H7 (cell line): ENCODE measurements at regions not wholly inside any gene's neighbourhood (a gene's known extent, or its start where the extent isn't known, plus 50 kb on each side); places are given as distances from the start of the nearest gene placed in this dataset.
"Not testable (repeated sequence)": the region's sequence is repeated elsewhere in the genome, so short reads cannot be mapped to it uniquely, and the experiment has no call there.

Source experiments
- DNase-seq: peaks from one replicate; pipeline ENCODE4 v3.0.0; 2012
- H3K27me3 ChIP-seq: 2 replicates; pipeline ENCODE4 v1.6.0; 2011; ENCODE audit warnings: mild to moderate bottlenecking, low read length; ENCODE audit not compliant: control insufficient read depth, insufficient read depth
- H3K36me3 ChIP-seq: replicated peaks from 2 replicates; pipeline ENCODE4 v1.5.1; 2011; ENCODE audit warnings: low read length; ENCODE audit not compliant: control insufficient read depth, insufficient read depth
- H3K4me3 ChIP-seq: 2 replicates; pipeline ENCODE4 v1.5.1; 2011; ENCODE audit warnings: low read depth, mild to moderate bottlenecking, control low read depth, low read length, moderate library complexity; ENCODE audit not compliant: insufficient read depth

DNA sequence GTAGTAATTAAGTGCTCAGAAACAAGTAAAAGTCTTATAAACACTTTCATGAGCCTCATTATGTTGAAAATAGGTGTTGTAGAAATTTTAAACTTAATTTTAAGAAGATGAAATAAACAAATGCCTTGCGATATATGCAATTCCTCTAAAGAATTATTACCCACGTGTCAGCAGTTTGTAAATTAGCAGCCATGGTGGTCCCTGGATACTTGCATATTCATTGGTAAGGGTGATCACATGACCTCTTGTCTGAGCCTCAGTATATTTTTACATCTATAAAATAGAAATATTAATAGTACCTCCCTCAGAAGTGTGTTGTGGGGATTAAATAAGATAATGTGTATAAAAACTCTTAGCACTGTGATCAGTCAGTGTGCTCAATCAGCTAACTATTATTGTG lies 141.5 kb upstream of the SVIL start:
- Histone ChIP-seq H3K36me3 (no peaks in the 10 kb centered on the region), H3K4me3 (no peak overlapping the region), H3K27me3 (no peaks in the 10 kb centered on the region)
- DNase-seq = no peak

DNA sequence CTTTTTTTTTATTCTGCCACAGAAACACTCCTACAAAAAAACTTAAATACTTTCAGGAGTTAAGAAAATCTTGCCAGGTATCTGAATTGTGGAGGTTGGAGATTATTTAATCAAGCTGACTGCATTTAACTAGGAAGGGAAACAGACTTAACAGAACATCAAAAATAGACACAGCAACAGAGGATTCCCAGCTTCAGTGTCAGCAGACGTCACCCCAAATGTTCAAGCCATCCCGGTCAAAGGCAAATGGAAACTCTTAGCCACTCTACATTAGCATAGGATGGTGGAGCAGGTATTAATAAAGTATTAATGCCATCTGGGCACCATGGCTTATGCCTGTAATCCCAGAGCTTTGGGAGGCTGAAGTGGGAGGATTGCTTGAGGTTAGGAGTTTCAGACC lies 139.7 kb upstream of the SVIL start:
- H3K4me3 ChIP-seq = no peak overlapping the region
- H3K36me3 ChIP-seq = no peaks in the 10 kb centered on the region
- no peaks in the 10 kb centered on the region for H3K27me3 ChIP-seq
- DNase-seq = no peak

GRCh38 chr10:29773675-29774091 lies 138.9 kb upstream of the SVIL start:
- no peak for DNase-seq
- H3K36me3 ChIP-seq = no peaks in the 10 kb centered on the region
- H3K27me3 ChIP-seq = no peaks in the 10 kb centered on the region
- no peak overlapping the region for H3K4me3 ChIP-seq

DNA sequence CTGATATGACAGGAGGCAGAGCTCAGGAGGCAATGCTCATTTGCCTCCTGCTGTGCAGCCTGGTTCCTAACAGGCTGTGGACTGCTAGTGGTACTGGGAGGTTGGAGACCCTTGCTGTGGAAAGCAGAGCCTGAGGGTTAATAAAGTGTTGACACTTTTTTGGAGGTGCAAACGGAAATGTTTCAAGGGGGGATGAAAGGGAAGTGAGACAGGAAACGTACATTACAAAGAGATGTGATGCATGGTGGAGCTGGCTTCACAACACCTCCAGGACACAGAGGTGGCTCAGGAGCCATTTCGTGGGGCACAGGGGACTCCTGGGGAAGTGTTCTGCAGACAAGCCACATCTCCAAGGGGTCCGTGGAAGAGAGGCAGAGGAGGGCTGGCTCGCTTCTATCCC lies 137.6 kb upstream of the SVIL start:
- Histone ChIP-seq H3K36me3 (no peaks in the 10 kb centered on the region), H3K4me3 (no peak overlapping the region), H3K27me3 (no peaks in the 10 kb centered on the region)
- no peak for DNase-seq

DNA sequence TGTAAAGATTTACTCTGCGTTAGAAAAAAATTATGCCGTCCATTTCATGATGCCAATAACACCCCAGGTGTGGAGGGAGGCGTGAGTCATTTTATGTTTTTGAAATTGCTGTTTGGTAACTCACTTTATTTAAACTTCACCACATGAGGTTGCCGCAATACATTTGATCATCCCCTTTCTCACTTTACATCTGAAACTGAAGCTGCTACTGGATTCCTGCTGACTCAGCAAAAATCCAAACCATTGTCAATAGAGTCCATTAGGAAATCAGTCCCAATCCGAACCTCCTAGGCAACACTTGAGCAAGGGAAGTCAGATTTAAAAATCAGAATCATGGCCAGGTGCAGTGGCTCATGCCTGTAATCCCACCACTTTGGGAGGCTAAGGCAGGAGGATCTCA lies 136.6 kb upstream of the SVIL start:
- H3K36me3 ChIP-seq = no peaks in the 10 kb centered on the region
- no peak for DNase-seq
- no peaks in the 10 kb centered on the region for H3K27me3 ChIP-seq
- H3K4me3 ChIP-seq = no peak overlapping the region

DNA sequence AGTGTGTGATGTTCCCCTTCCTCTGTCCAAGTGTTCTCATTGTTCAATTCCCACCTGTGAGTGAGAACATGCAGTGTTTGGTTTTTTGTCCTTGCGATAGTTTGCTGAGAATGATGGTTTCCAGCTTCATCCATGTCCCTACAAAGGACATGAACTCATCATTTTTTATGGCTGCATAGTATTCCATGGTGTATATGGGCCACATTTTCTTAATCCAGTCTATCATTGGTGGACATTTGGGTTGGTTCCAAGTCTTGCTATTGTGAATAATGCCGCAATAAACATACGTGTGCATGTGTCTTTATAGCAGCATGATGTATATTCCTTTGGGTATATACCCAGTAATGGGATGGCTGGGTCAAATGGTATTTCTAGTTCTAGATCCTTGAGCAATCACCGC lies 134.5 kb upstream of the SVIL start:
- H3K27me3 ChIP-seq, H3K4me3 ChIP-seq, H3K36me3 ChIP-seq, DNase-seq: not testable (repeated sequence)

DNA sequence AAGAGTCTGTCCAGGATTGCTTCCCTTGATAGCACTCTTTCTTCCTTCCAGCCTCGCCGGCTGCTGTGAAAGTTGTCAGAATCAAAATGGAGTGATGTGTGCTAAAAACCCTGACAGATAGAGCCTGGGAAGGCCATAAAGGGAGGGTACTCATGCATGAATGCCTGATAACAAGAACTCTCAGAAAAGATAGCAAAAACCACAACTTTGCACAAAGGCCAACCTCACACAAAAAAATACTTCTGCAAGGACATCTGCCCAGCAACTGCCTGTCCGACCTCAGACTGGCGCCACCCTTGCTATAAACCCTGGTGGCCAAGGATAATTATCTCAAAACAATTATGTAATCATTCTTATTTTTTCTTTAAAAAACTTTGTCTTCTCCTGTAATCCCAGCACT lies 133.2 kb upstream of the SVIL start:
- DNase-seq = no peak
- Histone ChIP-seq H3K4me3 (no peak overlapping the region), H3K27me3 (no peaks in the 10 kb centered on the region), H3K36me3 (no peaks in the 10 kb centered on the region)

DNA sequence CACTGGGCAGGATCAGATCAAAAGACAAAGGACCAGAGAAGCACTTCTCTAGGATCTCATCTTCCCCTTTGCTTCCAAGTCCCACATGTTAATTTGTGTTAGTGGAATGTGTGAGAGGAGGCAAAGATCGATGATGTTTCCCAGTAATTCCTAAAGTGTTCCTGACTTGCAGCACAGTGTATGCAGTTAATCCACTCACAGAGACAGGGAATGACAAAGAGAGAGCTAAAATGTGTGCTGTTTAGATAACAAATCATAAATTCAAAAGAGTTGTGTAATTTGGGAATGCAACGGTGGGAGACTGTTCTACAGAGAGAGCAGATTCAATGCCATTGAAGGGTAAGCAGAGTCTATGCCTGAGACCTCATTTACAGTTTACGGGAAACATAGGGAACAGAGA lies 132.0 kb upstream of the SVIL start:
- Histone ChIP-seq H3K36me3 (no peaks in the 10 kb centered on the region), H3K27me3 (no peaks in the 10 kb centered on the region), H3K4me3 (no peak overlapping the region)
- no peak for DNase-seq

GRCh38 chr10:29765330-29765729 lies 130.6 kb upstream of the SVIL start:
- no peak for DNase-seq
- Histone ChIP-seq H3K36me3 (no peaks in the 10 kb centered on the region), H3K4me3 (no peak overlapping the region), H3K27me3 (no peaks in the 10 kb centered on the region)

GRCh38 chr10:29763396-29763795 lies 128.6 kb upstream of the SVIL start:
- Histone ChIP-seq H3K4me3 (no peak overlapping the region), H3K27me3 (no peaks in the 10 kb centered on the region), H3K36me3 (no peaks in the 10 kb centered on the region)
- no peak for DNase-seq

- H3K4me3 ChIP-seq = no peak overlapping the region
- H3K27me3 ChIP-seq = no peaks in the 10 kb centered on the region
- DNase-seq = no peak
- H3K36me3 ChIP-seq = no peaks in the 10 kb centered on the region
Measured at GRCh38 chr10:29761916-29762315, 127.1 kb upstream of the SVIL start.

DNA sequence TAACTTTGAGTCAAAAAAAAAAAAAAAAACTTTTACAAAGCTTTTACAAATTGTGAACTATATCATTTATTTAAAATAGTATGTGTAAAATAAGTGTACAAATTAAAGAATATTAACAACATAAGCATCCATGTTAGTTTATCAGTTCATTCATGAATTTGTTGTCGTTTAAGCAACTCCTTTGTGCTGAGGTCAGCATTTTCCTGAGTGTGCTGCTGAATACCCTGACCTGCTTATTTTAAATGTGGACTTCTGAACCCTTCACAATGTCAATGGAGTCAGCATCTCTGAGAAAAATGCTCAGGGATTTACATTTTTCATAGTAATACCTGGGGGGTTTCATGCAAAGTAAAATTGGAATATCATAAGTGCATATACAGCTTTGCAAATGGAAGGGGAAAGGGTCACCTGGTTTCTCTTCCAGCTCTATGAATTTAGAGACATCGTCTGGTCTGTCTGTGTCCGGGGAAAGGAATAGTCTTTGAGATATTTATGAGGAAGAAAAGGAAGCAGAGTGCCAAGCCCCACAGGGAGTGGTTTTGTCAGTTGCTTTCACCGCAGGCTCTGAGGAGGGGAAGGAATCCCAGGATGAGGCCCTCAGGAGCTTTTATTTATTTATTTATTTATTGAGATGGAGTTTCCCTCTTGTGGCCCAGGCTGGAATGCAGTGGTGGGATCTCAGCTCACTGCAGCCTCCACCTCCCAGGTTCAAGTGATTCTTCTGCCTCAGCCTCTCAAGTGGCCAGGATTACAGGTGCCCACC lies 125.5 kb upstream of the SVIL start:
- Histone ChIP-seq H3K36me3 (no peaks in the 10 kb centered on the region), H3K4me3 (no peak overlapping the region)

DNA sequence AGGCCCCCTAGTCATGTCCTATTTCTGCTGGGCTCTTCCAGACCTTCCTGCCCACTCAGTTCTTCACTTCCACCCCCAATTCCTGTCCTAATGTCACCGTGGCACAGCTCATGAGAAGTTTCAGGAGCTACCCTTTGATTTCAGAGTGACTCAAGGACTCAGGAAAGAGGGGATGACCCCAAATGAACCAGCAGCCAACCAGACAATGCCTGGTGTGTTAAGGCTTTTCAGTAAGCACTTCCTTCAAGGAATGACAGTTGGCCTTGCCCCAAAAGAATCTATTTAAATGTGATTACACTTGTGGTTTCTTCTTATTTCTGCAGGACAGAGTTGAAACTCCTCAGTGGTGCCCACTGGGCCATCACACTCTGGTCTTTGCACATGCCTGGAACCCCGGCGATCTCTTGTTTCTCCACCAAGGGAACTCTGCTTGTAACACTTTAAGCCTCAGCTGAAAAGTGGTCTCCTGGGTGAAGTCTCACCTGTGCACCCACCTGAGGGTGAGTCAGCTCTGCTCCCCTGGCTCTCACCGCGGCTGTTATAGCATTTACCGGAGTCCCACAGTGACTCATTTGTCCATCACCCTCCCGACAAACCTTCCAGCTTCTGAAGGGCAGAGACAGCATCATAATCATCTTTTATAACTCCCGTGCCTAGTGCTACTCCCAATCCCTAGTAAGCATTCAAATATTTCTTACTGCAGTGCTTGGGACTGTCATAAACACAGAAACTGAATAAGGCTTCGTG lies 123.0 kb upstream of the SVIL start:
- Histone ChIP-seq H3K27me3 (no peaks in the 10 kb centered on the region), H3K36me3 (no peaks in the 10 kb centered on the region), H3K4me3 (no peak overlapping the region)
- no peak for DNase-seq

More for the DNA sequence above, 125.5 kb upstream of the SVIL start:
- no peak for DNase-seq
- no peaks in the 10 kb centered on the region for H3K27me3 ChIP-seq

GRCh38 chr10:29756451-29756850 lies 121.7 kb upstream of the SVIL start:
- Histone ChIP-seq H3K36me3 (no peaks in the 10 kb centered on the region), H3K4me3 (no peak overlapping the region), H3K27me3 (no peaks in the 10 kb centered on the region)
- no peak for DNase-seq

- no peak overlapping the region for H3K4me3 ChIP-seq
- DNase-seq = no peak
- H3K36me3 ChIP-seq = no peaks in the 10 kb centered on the region
- H3K27me3 ChIP-seq = no peaks in the 10 kb centered on the region
Measured at GRCh38 chr10:29753283-29753682, 118.5 kb upstream of the SVIL start.
